ENCODE measurements at regions not wholly inside any gene's neighbourhood (a gene's known extent, or its start where the extent isn't known, plus 50 kb on each side); places are given as distances from the start of the nearest gene placed in this dataset.

GRCh38 chr5:62690421-62690820 is 111.8 kb downstream of the LRRC70 start:
- no peak for TF ChIP-seq CTCF (IDR thresholded peaks at IDR 0.05; ENCODE audit: low read depth, low read length)
- no peak overlapping the region for H3K4me3 ChIP-seq (ENCODE audit: low read depth, low read length)

- peak overlapping the region; percentile 42 for H3K4me3 ChIP-seq (ENCODE audit: low read depth, low read length)
- TF ChIP-seq CTCF (IDR thresholded peaks at IDR 0.05; ENCODE audit: low read depth, low read length): no peak
Measured at GRCh38 chr5:62689599-62690368, 111.2 kb downstream of the LRRC70 start.

- TF ChIP-seq CTCF (IDR thresholded peaks at IDR 0.05; ENCODE audit: low read depth, low read length): no peak
- H3K4me3 ChIP-seq (ENCODE audit: low read depth, low read length): no peak overlapping the region
Measured at GRCh38 chr5:62686692-62687091, 108.1 kb downstream of the LRRC70 start.

- TF ChIP-seq CTCF (IDR thresholded peaks at IDR 0.05; ENCODE audit: low read depth, low read length): no peak
- no peak overlapping the region for H3K4me3 ChIP-seq (ENCODE audit: low read depth, low read length)
Measured at GRCh38 chr5:62685221-62685620, 106.6 kb downstream of the LRRC70 start.

- no peak for TF ChIP-seq CTCF (IDR thresholded peaks at IDR 0.05; ENCODE audit: low read depth, low read length)
- no peak overlapping the region for H3K4me3 ChIP-seq (ENCODE audit: low read depth, low read length)
Measured at GRCh38 chr5:62684310-62684709, 105.7 kb downstream of the LRRC70 start.

GRCh38 chr5:62682059-62682458 is 103.4 kb downstream of the LRRC70 start:
- H3K4me3 ChIP-seq (ENCODE audit: low read depth, low read length): no peak overlapping the region
- no peak for TF ChIP-seq CTCF (IDR thresholded peaks at IDR 0.05; ENCODE audit: low read depth, low read length)

GRCh38 chr5:62681117-62681850 is 102.7 kb downstream of the LRRC70 start:
- TF ChIP-seq CTCF (IDR thresholded peaks at IDR 0.05; ENCODE audit: low read depth, low read length): no peak
- no peak overlapping the region for H3K4me3 ChIP-seq (ENCODE audit: low read depth, low read length)
